ENCODE measurements at regions not wholly inside any gene's neighbourhood (a gene's known extent, or its start where the extent isn't known, plus 50 kb on each side); places are given as distances from the start of the nearest gene placed in this dataset.

- Histone ChIP-seq H3K27me3 (ENCODE audit: control insufficient read depth in 2 of 2, insufficient read depth in 2 of 2, low read length in 2 of 2) (no peaks in the 10 kb centered on the region), H3K27ac (ENCODE audit: insufficient read depth, low read depth, low read length) (no peak overlapping the region), H3K4me1 (ENCODE audit: control insufficient read depth, extremely low read depth, insufficient read depth, low read length) (no peaks in the 10 kb centered on the region), H3K9me1 (replicated peaks; ENCODE audit: control insufficient read depth, extremely low read depth, insufficient read depth, low read length) (no peaks in the 10 kb centered on the region), H3K79me2 (ENCODE audit: control insufficient read depth, insufficient read depth, low read length) (no peaks in the 10 kb centered on the region), H3K4me2 (ENCODE audit: insufficient read depth, low read length) (no peak overlapping the region), H3K4me3 (replicated peaks in 1 of 3; ENCODE audit: insufficient read depth in 1 of 3, low read depth in 1 of 3, low read length in 3 of 3) (no peak overlapping the region), H2AFZ (ENCODE audit: low read depth, low read length) (no peak overlapping the region), H3K36me3 (ENCODE audit: control insufficient read depth in 2 of 2, extremely low read depth in 1 of 2, insufficient read depth in 2 of 2, low read length in 2 of 2) (no peaks in the 10 kb centered on the region), H4K20me1 (replicated peaks; ENCODE audit: control insufficient read depth, extremely low read depth, insufficient read depth, low read length) (no peaks in the 10 kb centered on the region), H3K9ac (replicated peaks; ENCODE audit: extremely low read depth, insufficient read depth, low read length) (no peak overlapping the region), H3K9me3 (replicated peaks; ENCODE audit: control insufficient read depth, insufficient read depth, low read length) (peaks cover 9% of the 10 kb centered on the region)
- BruUV-seq (replicated peaks) = no TSS peak
- CTCF ChIA-PET = no interaction called here
- TF ChIP-seq MAX (IDR thresholded peaks at IDR 0.05; ENCODE audit: insufficient read depth, insufficient read length) (no peak), FOS (IDR thresholded peaks at IDR 0.05; ENCODE audit: borderline replicate concordance, insufficient read depth, low read length) (no peak), POLR2AphosphoS5 (IDR thresholded peaks at IDR 0.05; ENCODE audit: insufficient read depth, low read depth, low read length) (no peak), MYC (IDR thresholded peaks at IDR 0.05; ENCODE audit: low read depth, low read length) (no peak), POLR2A (IDR thresholded peaks at IDR 0.05; ENCODE audit: low read depth, low read length) (no peak), GATA2 (IDR thresholded peaks at IDR 0.05; ENCODE audit: insufficient read depth, insufficient read length, low read depth, low read length) (no peak), CTCF (IDR thresholded peaks at IDR 0.05; ENCODE audit: extremely low read depth in 1 of 2, insufficient read depth in 1 of 2, low read depth in 1 of 2, low read length in 2 of 2) (no peak), EZH2 (IDR thresholded peaks at IDR 0.05; ENCODE audit: borderline replicate concordance, low read depth, low read length, severe bottlenecking) (no peak), JUN (IDR thresholded peaks at IDR 0.05; ENCODE audit: borderline replicate concordance, insufficient read depth, insufficient read length, low read depth) (no peak)
- intact Hi-C loops (cut with micrococcal nuclease) (no loop called here), dilution Hi-C loops (cut with MboI; ENCODE audit: extremely low pct_ligation_motif_present, low sequenced_read_pairs) (no loop called here)
- POLR2A ChIA-PET = no interaction called here
- FAIRE-seq = no peak
- no peak for DNase-seq (ENCODE audit: low read depth, low spot score)
These were observed 294.5 kb downstream of the GALC start for GRCh38 chr14:87698481-87698880.
